Tongue (tissue), 1 donor: ENCODE measurements at regions not wholly inside any gene's neighbourhood (a gene's known extent, or its start where the extent isn't known, plus 50 kb on each side); places are given as distances from the start of the nearest gene placed in this dataset.

Experiments used
- DNase-seq: peaks from one replicate; pipeline ENCODE4 v3.0.0-alpha.2; 2015

GRCh38 chr7:114755856-114756255, 166.0 kb upstream of the MDFIC start:
- DNase-seq = no peak

- no peak for DNase-seq
Measured at GRCh38 chr7:114758661-114759227, 163.2 kb upstream of the MDFIC start.

- DNase-seq = no peak
Measured at GRCh38 chr7:114759347-114760062, 162.4 kb upstream of the MDFIC start.

GRCh38 chr7:114760477-114760876, 161.4 kb upstream of the MDFIC start:
- no peak for DNase-seq

- DNase-seq = no peak
Measured at GRCh38 chr7:114761973-114762372, 159.9 kb upstream of the MDFIC start.

- no peak for DNase-seq
Measured at GRCh38 chr7:114765331-114766040, 156.4 kb upstream of the MDFIC start.

- no peak for DNase-seq
Measured at GRCh38 chr7:114766041-114766356, 155.9 kb upstream of the MDFIC start.

GRCh38 chr7:114777288-114777687, 144.6 kb upstream of the MDFIC start:
- no peak for DNase-seq

GRCh38 chr7:114783508-114783907, 138.4 kb upstream of the MDFIC start:
- DNase-seq = no peak

- no peak for DNase-seq
Measured at GRCh38 chr7:114784177-114784576, 137.7 kb upstream of the MDFIC start.

GRCh38 chr7:114784746-114785145, 137.1 kb upstream of the MDFIC start:
- DNase-seq = no peak

GRCh38 chr7:114785496-114785895, 136.4 kb upstream of the MDFIC start:
- DNase-seq = no peak

- no peak for DNase-seq
Measured at GRCh38 chr7:114786455-114786854, 135.4 kb upstream of the MDFIC start.

- DNase-seq = peak; percentile 11
Measured at GRCh38 chr7:114787556-114787955, 134.3 kb upstream of the MDFIC start.

- no peak for DNase-seq
Measured at GRCh38 chr7:114788706-114789105, 133.2 kb upstream of the MDFIC start.

- no peak for DNase-seq
Measured at GRCh38 chr7:114789161-114789560, 132.7 kb upstream of the MDFIC start.

GRCh38 chr7:114789871-114790311, 132.0 kb upstream of the MDFIC start:
- DNase-seq = no peak

- no peak for DNase-seq
Measured at GRCh38 chr7:114790521-114790920, 131.4 kb upstream of the MDFIC start.

- DNase-seq = no peak
Measured at GRCh38 chr7:114791771-114792170, 130.1 kb upstream of the MDFIC start.

- no peak for DNase-seq
Measured at GRCh38 chr7:114793155-114793845, 128.6 kb upstream of the MDFIC start.

- DNase-seq = no peak
Measured at GRCh38 chr7:114795475-114795874, 126.4 kb upstream of the MDFIC start.

- no peak for DNase-seq
Measured at GRCh38 chr7:114799628-114800028, 122.3 kb upstream of the MDFIC start.

GRCh38 chr7:114802632-114803031, 119.3 kb upstream of the MDFIC start:
- DNase-seq = no peak
